ENCODE measurements at regions not wholly inside any gene's neighbourhood (a gene's known extent, or its start where the extent isn't known, plus 50 kb on each side); places are given as distances from the start of the nearest gene placed in this dataset.

DNA sequence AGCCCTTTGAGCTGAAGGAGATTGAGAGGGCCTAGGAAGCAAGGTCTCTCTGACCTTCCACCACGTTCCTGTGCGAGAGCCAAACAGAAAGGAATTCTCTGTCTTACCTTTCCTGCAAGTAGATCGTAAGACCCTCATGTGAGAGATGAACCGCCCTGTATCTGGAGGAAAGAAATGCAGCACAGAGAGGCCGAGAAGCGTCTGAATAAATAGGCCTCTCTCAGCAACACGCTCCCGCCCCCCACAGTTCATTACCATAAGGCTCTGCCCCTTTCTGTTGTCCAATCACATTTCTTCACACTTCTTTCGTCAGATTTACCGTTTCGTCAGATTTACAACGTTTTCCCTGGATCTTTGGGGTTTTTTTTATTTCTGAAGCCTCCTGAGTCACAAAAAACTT, 90.3 kb downstream of the BLID start:
- no peak overlapping the region for H3K4me3 Mint-ChIP-seq
- DNase-seq = no peak
- Histone ChIP-seq H3K4me3 (ENCODE audit: low read length) (no peak overlapping the region), H3K36me3 (ENCODE audit: insufficient read depth, low read length) (no peaks in the 10 kb centered on the region), H3K27ac (ENCODE audit: low read depth in 1 of 2, low read length in 2 of 2) (no peak overlapping the region), H3K27me3 (ENCODE audit: control insufficient read depth in 1 of 2, insufficient read depth in 2 of 2, low read length in 2 of 2) (no peaks in the 10 kb centered on the region), H3K4me1 (ENCODE audit: insufficient read depth, low read length) (no peaks in the 10 kb centered on the region), H3K9me3 (ENCODE audit: control insufficient read depth in 1 of 2, insufficient read depth in 1 of 2, low read length in 2 of 2) (no peaks in the 10 kb centered on the region)
- no peaks in the 10 kb centered on the region for H3K36me3 Mint-ChIP-seq (ENCODE audit: low read depth)
- H3K9me3 Mint-ChIP-seq = no peaks in the 10 kb centered on the region
- intact Hi-C loops (cut with DNase I, micrococcal nuclease) = no loop called here
- TF ChIP-seq CTCF (IDR thresholded peaks at IDR 0.05) = no peak
- ATAC-seq (ENCODE audit: poor library complexity) = no peak
- ChIA-PET CTCF (no interaction called here), POLR2A (no interaction called here)
- H3K27me3 Mint-ChIP-seq = peaks cover 38% of the 10 kb centered on the region
- no peaks in the 10 kb centered on the region for H3K4me1 Mint-ChIP-seq (ENCODE audit: low read depth)
- H3K27ac Mint-ChIP-seq = no peak overlapping the region

- Histone ChIP-seq H3K27me3 (ENCODE audit: control insufficient read depth in 1 of 2, insufficient read depth in 2 of 2, low read length in 2 of 2) (no peaks in the 10 kb centered on the region), H3K4me1 (ENCODE audit: insufficient read depth, low read length) (no peaks in the 10 kb centered on the region), H3K4me3 (ENCODE audit: low read length) (no peak overlapping the region), H3K27ac (ENCODE audit: low read depth in 1 of 2, low read length in 2 of 2) (no peak overlapping the region), H3K36me3 (ENCODE audit: insufficient read depth, low read length) (no peaks in the 10 kb centered on the region), H3K9me3 (ENCODE audit: control insufficient read depth in 1 of 2, insufficient read depth in 1 of 2, low read length in 2 of 2) (no peaks in the 10 kb centered on the region)
- ChIA-PET CTCF (no interaction called here), POLR2A (no interaction called here)
- Mint-ChIP-seq H3K9me3 (no peaks in the 10 kb centered on the region), H3K4me1 (ENCODE audit: low read depth) (no peaks in the 10 kb centered on the region), H3K27ac (no peak overlapping the region), H3K4me3 (no peak overlapping the region), H3K27me3 (peaks cover 36% of the 10 kb centered on the region), H3K36me3 (ENCODE audit: low read depth) (no peaks in the 10 kb centered on the region)
- intact Hi-C loops (cut with DNase I, micrococcal nuclease) = no loop called here
- no peak for ATAC-seq (ENCODE audit: poor library complexity)
- no peak for TF ChIP-seq CTCF (IDR thresholded peaks at IDR 0.05)
- DNase-seq = no peak
These were observed 91.7 kb downstream of the BLID start for GRCh38 chr11:122024278-122024677.

- H3K27ac Mint-ChIP-seq = no peak overlapping the region
- H3K4me3 Mint-ChIP-seq = no peak overlapping the region
- no peaks in the 10 kb centered on the region for H3K27me3 ChIP-seq (ENCODE audit: control insufficient read depth in 1 of 2, insufficient read depth in 2 of 2, low read length in 2 of 2)
- no peaks in the 10 kb centered on the region for H3K4me1 ChIP-seq (ENCODE audit: insufficient read depth, low read length)
- DNase-seq (no peak), ATAC-seq (ENCODE audit: poor library complexity) (no peak)
- H3K27me3 Mint-ChIP-seq = peaks cover 31% of the 10 kb centered on the region
- ChIA-PET CTCF (no interaction called here), POLR2A (no interaction called here)
- H3K27ac ChIP-seq (ENCODE audit: low read depth in 1 of 2, low read length in 2 of 2) = no peak overlapping the region
- intact Hi-C loops (cut with DNase I, micrococcal nuclease) = no loop called here
- no peaks in the 10 kb centered on the region for H3K9me3 ChIP-seq (ENCODE audit: control insufficient read depth in 1 of 2, insufficient read depth in 1 of 2, low read length in 2 of 2)
- H3K36me3 Mint-ChIP-seq (ENCODE audit: low read depth) = no peaks in the 10 kb centered on the region
- H3K36me3 ChIP-seq (ENCODE audit: insufficient read depth, low read length) = no peaks in the 10 kb centered on the region
- H3K4me1 Mint-ChIP-seq (ENCODE audit: low read depth) = no peaks in the 10 kb centered on the region
- no peak overlapping the region for H3K4me3 ChIP-seq (ENCODE audit: low read length)
- TF ChIP-seq CTCF (IDR thresholded peaks at IDR 0.05) = no peak
- no peaks in the 10 kb centered on the region for H3K9me3 Mint-ChIP-seq
These were observed 92.3 kb downstream of the BLID start for GRCh38 chr11:122023614-122024250.
